Naive B cell (primary cell): ENCODE measurements at regions not wholly inside any gene's neighbourhood (a gene's known extent, or its start where the extent isn't known, plus 50 kb on each side); places are given as distances from the start of the nearest gene placed in this dataset.
"Not testable (repeated sequence)": the region's sequence is repeated elsewhere in the genome, so short reads cannot be mapped to it uniquely, and the experiment has no call there.

Source experiments
- ATAC-seq, 2 donors: fragments of 150-1000 bp; cut with Tn5 transposase; 2 replicates each; pipeline ENCODE4 v1.10.0; 2021; ENCODE audit warnings: low read depth in 2 of 2, mild to moderate bottlenecking in 2 of 2, moderate library complexity in 2 of 2
- DNase-seq: peaks from one replicate; pipeline ENCODE4 v3.0.0; 2022
- H3K27ac Mint-ChIP-seq, 6 donors: one replicate each; pipeline ENCODE4 v1.8.0; 2020 to 2022; ENCODE audit warnings: mild to moderate bottlenecking in 6 of 6, mixed read lengths in 6 of 6, moderate library complexity in 5 of 6, inconsistent platforms in 2 of 6
- H3K27me3 Mint-ChIP-seq, 3 donors: one replicate each; pipeline ENCODE4 v1.8.0; 2021 to 2022; ENCODE audit warnings: mixed read lengths in 3 of 3, mild to moderate bottlenecking in 1 of 3
- H3K36me3 Mint-ChIP-seq, 2 donors: one replicate each; pipeline ENCODE4 v1.8.0; 2020 to 2022; ENCODE audit warnings: mixed read lengths in 2 of 2, inconsistent platforms in 1 of 2, mild to moderate bottlenecking in 1 of 2
- H3K4me1 Mint-ChIP-seq, 3 donors: one replicate each; pipeline ENCODE4 v1.8.0; 2020 to 2022; ENCODE audit warnings: mixed read lengths in 3 of 3, inconsistent platforms in 1 of 3, mild to moderate bottlenecking in 1 of 3, moderate library complexity in 1 of 3
- H3K4me3 Mint-ChIP-seq, 8 donors: one replicate each; pipeline ENCODE4 v1.8.0; 2020 to 2022; ENCODE audit warnings: mild to moderate bottlenecking in 8 of 8, mixed read lengths in 8 of 8, moderate library complexity in 8 of 8, inconsistent platforms in 2 of 8
- H3K9me3 Mint-ChIP-seq, 7 donors: one replicate each; pipeline ENCODE4 v1.8.0; 2020 to 2022; ENCODE audit warnings: mixed read lengths in 7 of 7, mild to moderate bottlenecking in 5 of 7, inconsistent platforms in 2 of 7, moderate library complexity in 1 of 7

DNA sequence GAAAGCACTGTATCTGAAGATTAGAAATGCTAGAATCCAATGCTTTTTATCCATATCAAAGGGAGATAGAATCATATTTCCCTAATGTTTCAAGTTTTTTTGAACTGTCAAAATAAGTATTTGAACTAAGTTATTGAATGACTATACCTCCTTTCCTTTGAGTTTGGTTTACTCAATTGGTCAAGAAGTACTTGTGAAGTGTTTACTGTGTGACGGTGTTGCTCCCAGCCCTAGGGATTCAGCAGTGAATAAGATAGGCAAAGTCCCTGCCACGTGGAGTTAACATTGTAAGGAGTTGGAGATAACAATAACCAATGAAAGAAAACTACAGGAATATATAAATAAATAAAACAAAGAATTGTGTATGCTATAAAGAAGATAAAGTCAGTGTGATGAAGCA, 535.9 kb downstream of the FRK start:
- H3K4me3 Mint-ChIP-seq: no peak overlapping the region

GRCh38 chr6:115521747-115522146, 538.9 kb downstream of the FRK start:
- not testable (repeated sequence) for H3K27ac Mint-ChIP-seq, DNase-seq, H3K4me3 Mint-ChIP-seq, H3K27me3 Mint-ChIP-seq, ATAC-seq, H3K36me3 Mint-ChIP-seq, H3K4me1 Mint-ChIP-seq
- H3K9me3 Mint-ChIP-seq: peaks cover 5 to 37% (median 15%) of the 10 kb centered on the region in 7 donors

More for the DNA sequence above, 535.9 kb downstream of the FRK start:
- DNase-seq (no peak), ATAC-seq (no peak)
- H3K27me3 Mint-ChIP-seq: no peaks in the 10 kb centered on the region
- no peaks in the 10 kb centered on the region for H3K4me1 Mint-ChIP-seq
- peaks cover 4 to 28% (median 15%) of the 10 kb centered on the region in 7 donors for H3K9me3 Mint-ChIP-seq
- no peaks in the 10 kb centered on the region for H3K36me3 Mint-ChIP-seq
- H3K27ac Mint-ChIP-seq: no peak overlapping the region

- no peak for DNase-seq
- ATAC-seq: no peak
- no peak overlapping the region for H3K27ac Mint-ChIP-seq
- H3K27me3 Mint-ChIP-seq: no peaks in the 10 kb centered on the region
- no peaks in the 10 kb centered on the region for H3K36me3 Mint-ChIP-seq
- no peaks in the 10 kb centered on the region for H3K4me1 Mint-ChIP-seq
- H3K4me3 Mint-ChIP-seq: no peak overlapping the region
- peaks cover 0 to 12% (median 5%) of the 10 kb centered on the region in 7 donors for H3K9me3 Mint-ChIP-seq
Measured at GRCh38 chr6:115514656-115515055, 546.0 kb downstream of the FRK start.

- Mint-ChIP-seq H3K27me3 (no peaks in the 10 kb centered on the region), H3K27ac (no peak overlapping the region)
- no peak for ATAC-seq
Measured at GRCh38 chr6:115512923-115513322, 547.8 kb downstream of the FRK start.

GRCh38 chr6:115511771-115512170, 548.9 kb downstream of the FRK start:
- H3K4me3 Mint-ChIP-seq: no peak overlapping the region
- no peaks in the 10 kb centered on the region for H3K9me3 Mint-ChIP-seq
- no peak for ATAC-seq
- H3K36me3 Mint-ChIP-seq: no peaks in the 10 kb centered on the region
- H3K4me1 Mint-ChIP-seq: no peaks in the 10 kb centered on the region
- no peak overlapping the region for H3K27ac Mint-ChIP-seq
- no peak for DNase-seq
- H3K27me3 Mint-ChIP-seq: no peaks in the 10 kb centered on the region

More at GRCh38 chr6:115512923-115513322, 547.8 kb downstream of the FRK start:
- DNase-seq: no peak
- Mint-ChIP-seq H3K9me3 (peaks cover 0 to 3% (median 0%) of the 10 kb centered on the region in 7 donors), H3K4me1 (no peaks in the 10 kb centered on the region), H3K4me3 (no peak overlapping the region), H3K36me3 (no peaks in the 10 kb centered on the region)

- H3K4me3 Mint-ChIP-seq, H3K9me3 Mint-ChIP-seq, DNase-seq, H3K27ac Mint-ChIP-seq, H3K36me3 Mint-ChIP-seq, ATAC-seq, H3K27me3 Mint-ChIP-seq, H3K4me1 Mint-ChIP-seq: not testable (repeated sequence)
Measured at GRCh38 chr6:115502432-115502831, 558.3 kb downstream of the FRK start.

GRCh38 chr6:115495184-115495583, 565.5 kb downstream of the FRK start:
- Mint-ChIP-seq H3K27ac (no peak overlapping the region), H3K4me1 (no peaks in the 10 kb centered on the region), H3K9me3 (peaks cover 5 to 18% (median 13%) of the 10 kb centered on the region in 7 donors), H3K36me3 (peaks cover 0 to 8% of the 10 kb centered on the region in 2 donors), H3K27me3 (no peaks in the 10 kb centered on the region), H3K4me3 (no peak overlapping the region)
- DNase-seq (no peak), ATAC-seq (no peak)

GRCh38 chr6:115487331-115487730, 573.4 kb downstream of the FRK start:
- H3K36me3 Mint-ChIP-seq: no peaks in the 10 kb centered on the region
- no peak for ATAC-seq
- no peaks in the 10 kb centered on the region for H3K27me3 Mint-ChIP-seq
- H3K27ac Mint-ChIP-seq: no peak overlapping the region
- no peak overlapping the region for H3K4me3 Mint-ChIP-seq
- no peaks in the 10 kb centered on the region for H3K4me1 Mint-ChIP-seq
- H3K9me3 Mint-ChIP-seq: peaks cover 0 to 7% (median 3%) of the 10 kb centered on the region in 7 donors
- DNase-seq: no peak

- Mint-ChIP-seq H3K9me3 (peaks cover 0 to 5% (median 3%) of the 10 kb centered on the region in 7 donors), H3K36me3 (no peaks in the 10 kb centered on the region), H3K4me3 (no peak overlapping the region), H3K4me1 (no peaks in the 10 kb centered on the region), H3K27ac (no peak overlapping the region), H3K27me3 (no peaks in the 10 kb centered on the region)
- ATAC-seq: no peak
- DNase-seq: no peak
Measured at GRCh38 chr6:115485400-115485799, 575.3 kb downstream of the FRK start.

DNA sequence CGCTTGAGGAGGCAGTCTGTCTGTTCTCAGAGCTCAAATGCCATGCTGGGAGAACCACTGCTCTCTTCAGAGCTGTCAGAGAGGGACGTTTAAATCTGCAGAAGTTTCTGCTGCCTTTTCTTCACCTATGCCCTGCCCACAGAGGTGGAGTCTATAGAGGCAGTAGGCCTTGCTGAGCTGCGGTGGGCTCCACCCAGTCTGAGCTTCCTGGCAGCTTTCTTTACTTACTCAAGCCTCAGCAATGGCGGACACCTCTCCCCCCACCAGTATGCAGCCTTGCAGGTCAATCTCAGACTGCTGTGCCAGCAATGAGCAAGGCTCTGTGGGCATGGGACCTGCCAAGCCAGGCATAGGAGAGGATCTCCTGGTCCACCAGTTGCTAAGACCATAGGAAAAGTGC, 580.1 kb downstream of the FRK start:
- not testable (repeated sequence) for H3K9me3 Mint-ChIP-seq, DNase-seq, H3K4me1 Mint-ChIP-seq, H3K27ac Mint-ChIP-seq, H3K4me3 Mint-ChIP-seq, ATAC-seq, H3K36me3 Mint-ChIP-seq, H3K27me3 Mint-ChIP-seq

- DNase-seq (no peak), ATAC-seq (no peak)
- Mint-ChIP-seq H3K36me3 (no peaks in the 10 kb centered on the region), H3K9me3 (peaks cover 0 to 7% (median 4%) of the 10 kb centered on the region in 7 donors), H3K4me3 (no peak overlapping the region), H3K4me1 (no peaks in the 10 kb centered on the region), H3K27ac (no peak overlapping the region), H3K27me3 (no peaks in the 10 kb centered on the region)
Measured at GRCh38 chr6:115474443-115475041, 586.1 kb downstream of the FRK start.

DNA sequence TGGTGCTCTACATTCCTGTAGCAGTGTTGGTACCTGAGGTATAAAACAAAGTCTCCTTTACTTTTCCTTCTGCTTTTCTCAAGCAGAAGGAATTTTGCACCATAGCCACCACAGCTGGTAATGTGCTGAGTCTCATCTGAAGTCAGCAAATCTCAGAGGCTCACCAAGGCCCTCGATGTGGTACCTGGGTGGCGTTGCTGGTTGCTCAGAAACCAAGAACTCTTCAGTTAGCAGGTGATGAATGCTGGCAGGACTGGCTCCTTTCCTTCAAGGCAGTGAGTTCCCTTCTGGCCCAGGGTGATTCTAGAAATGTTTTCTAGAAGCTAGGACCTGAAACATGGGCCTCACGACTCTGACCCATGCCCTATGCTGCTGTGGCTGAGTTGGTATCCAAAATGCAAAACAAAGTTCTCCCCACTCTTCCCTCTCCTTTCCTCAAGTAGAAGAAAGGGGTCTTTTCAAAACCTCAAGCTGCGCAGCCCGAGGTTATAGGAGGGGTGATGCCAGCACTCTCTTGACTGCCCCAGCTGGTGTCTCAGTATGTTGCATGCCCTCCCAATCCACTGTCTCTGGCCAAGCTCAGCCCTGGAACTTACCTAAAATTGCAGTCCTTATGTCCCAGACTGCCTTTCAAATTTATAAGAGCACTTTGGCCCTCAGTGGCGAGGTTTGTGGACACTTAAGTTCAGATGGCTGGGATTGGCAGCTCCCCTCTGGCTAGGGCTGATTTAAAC, 592.3 kb downstream of the FRK start:
- DNase-seq: no peak
- H3K27me3 Mint-ChIP-seq: no peaks in the 10 kb centered on the region
- no peaks in the 10 kb centered on the region for H3K36me3 Mint-ChIP-seq
- H3K4me3 Mint-ChIP-seq: no peak overlapping the region
- ATAC-seq: no peak
- H3K9me3 Mint-ChIP-seq: peaks cover 0 to 14% (median 5%) of the 10 kb centered on the region in 7 donors
- no peak overlapping the region for H3K27ac Mint-ChIP-seq
- no peaks in the 10 kb centered on the region for H3K4me1 Mint-ChIP-seq

DNA sequence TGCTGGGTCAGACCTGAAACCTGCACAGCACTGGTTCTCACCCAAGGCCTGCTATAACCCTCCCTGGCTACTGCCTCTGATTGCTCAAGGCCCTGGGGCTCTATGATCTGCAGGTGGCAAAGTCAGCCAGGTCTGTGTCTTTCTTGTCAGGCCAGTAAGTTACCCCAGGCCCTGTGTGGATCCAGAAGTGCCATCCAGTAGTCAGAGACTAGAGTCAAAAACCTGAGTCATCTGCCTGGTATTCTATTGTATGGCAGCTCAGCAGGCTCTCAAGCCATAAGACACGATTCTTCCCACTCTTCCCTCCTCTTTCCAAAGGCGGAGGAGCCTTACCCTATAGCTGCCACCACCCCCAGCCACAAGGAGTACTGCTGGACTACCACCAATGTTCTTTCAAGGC, 593.0 kb downstream of the FRK start:
- Mint-ChIP-seq H3K4me1 (no peaks in the 10 kb centered on the region), H3K27me3 (no peaks in the 10 kb centered on the region), H3K4me3 (no peak overlapping the region), H3K36me3 (no peaks in the 10 kb centered on the region), H3K27ac (no peak overlapping the region), H3K9me3 (peaks cover 0 to 17% (median 6%) of the 10 kb centered on the region in 7 donors)
- no peak for ATAC-seq
- no peak for DNase-seq

- Mint-ChIP-seq H3K9me3 (peaks cover 0 to 16% (median 5%) of the 10 kb centered on the region in 7 donors), H3K36me3 (no peaks in the 10 kb centered on the region), H3K4me3 (no peak overlapping the region), H3K27ac (no peak overlapping the region), H3K27me3 (no peaks in the 10 kb centered on the region), H3K4me1 (no peaks in the 10 kb centered on the region)
- ATAC-seq (no peak), DNase-seq (no peak)
Measured at GRCh38 chr6:115460913-115461312, 599.8 kb downstream of the FRK start.
